ENCODE measurements at regions not wholly inside any gene's neighbourhood (a gene's known extent, or its start where the extent isn't known, plus 50 kb on each side); places are given as distances from the start of the nearest gene placed in this dataset.

DNA sequence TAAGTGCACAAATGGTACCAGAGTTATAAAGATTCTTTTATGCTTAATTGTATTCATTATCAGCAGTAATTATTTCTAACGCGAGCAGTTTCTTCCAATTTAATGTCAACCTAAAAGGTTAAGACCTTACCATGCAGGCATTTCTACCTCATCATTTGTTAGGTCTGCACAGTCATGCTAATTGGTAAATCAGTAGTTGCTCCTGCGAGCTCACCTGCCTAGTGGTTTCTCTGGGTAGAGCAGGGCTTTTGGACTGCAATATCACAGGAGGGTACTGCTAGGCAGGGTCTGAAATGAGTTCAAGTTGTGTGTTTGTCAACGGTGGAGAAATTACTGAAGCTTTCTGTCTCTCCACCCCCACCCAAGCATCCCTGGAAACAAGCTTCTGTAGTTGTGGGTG, 558.5 kb upstream of the MGMT start:
- TF ChIP-seq POLR2A (IDR thresholded peaks at IDR 0.05), result no peak
- no peak for TF ChIP-seq CTCF (IDR thresholded peaks at IDR 0.05)
- TF ChIP-seq EP300 (IDR thresholded peaks at IDR 0.05), result no peak

Measured in ovary (tissue), 3 donors.